ENCODE measurements at regions not wholly inside any gene's neighbourhood (a gene's known extent, or its start where the extent isn't known, plus 50 kb on each side); places are given as distances from the start of the nearest gene placed in this dataset.

DNA sequence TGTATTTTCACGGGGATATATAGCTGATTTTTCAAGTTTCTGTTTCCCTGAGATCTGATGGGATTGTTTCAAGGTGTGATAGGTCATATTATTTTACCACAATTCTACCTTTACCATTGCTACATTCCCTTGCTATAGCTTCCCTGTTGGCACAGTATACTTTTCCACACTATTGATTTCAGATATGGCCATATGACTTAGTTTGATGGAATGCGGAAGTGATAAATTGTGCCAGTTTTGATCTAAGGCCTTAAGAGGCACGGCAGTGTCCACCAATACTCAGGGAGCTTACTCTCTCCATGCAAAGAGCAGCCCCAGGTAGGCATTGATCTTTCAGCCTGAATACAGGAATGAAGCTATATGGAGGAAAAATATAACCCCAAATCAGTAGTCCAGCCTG lies 315.7 kb downstream of the SLC16A7 start:
- TF ChIP-seq, protein P1, sequence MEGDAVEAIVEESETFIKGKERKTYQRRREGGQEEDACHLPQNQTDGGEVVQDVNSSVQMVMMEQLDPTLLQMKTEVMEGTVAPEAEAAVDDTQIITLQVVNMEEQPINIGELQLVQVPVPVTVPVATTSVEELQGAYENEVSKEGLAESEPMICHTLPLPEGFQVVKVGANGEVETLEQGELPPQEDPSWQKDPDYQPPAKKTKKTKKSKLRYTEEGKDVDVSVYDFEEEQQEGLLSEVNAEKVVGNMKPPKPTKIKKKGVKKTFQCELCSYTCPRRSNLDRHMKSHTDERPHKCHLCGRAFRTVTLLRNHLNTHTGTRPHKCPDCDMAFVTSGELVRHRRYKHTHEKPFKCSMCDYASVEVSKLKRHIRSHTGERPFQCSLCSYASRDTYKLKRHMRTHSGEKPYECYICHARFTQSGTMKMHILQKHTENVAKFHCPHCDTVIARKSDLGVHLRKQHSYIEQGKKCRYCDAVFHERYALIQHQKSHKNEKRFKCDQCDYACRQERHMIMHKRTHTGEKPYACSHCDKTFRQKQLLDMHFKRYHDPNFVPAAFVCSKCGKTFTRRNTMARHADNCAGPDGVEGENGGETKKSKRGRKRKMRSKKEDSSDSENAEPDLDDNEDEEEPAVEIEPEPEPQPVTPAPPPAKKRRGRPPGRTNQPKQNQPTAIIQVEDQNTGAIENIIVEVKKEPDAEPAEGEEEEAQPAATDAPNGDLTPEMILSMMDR (IDR thresholded peaks at IDR 0.05): no peak
- TF ChIP-seq, protein P2, sequence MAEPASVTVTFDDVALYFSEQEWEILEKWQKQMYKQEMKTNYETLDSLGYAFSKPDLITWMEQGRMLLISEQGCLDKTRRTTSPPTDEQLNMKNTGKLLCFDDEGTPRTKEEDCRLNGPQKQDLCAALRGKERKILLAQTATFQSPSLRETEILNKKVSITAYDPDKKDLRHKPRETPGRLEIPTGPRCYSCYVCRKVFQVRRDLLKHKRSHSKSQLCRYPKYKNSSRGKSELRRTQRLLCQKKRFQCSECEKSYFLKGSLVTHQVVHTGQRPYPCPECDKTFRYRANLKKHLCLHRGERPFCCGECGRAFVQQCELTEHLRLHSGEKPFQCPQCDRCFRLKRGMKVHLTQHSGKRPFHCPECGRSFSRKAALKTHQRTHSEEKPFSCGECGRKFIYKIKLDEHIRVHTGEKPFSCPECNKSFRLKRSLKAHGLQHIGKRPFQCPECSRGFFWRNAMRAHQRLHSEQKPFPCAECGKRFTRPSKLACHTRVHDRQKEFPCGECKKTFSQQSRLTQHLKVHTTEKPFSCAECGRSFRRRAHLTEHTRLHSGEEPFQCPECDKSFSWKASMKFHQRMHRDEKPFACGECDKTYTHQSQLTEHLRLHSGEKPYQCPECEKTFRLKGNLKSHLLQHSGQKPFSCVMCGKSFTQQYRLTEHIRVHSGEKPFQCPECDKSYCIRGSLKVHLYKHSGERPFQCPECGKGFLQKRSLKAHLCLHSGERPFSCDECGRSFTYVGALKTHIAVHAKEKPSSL (CRISPR knock-in tag; conservative IDR thresholded peaks at IDR 0.05): no peak
- TF ChIP-seq, protein P3, sequence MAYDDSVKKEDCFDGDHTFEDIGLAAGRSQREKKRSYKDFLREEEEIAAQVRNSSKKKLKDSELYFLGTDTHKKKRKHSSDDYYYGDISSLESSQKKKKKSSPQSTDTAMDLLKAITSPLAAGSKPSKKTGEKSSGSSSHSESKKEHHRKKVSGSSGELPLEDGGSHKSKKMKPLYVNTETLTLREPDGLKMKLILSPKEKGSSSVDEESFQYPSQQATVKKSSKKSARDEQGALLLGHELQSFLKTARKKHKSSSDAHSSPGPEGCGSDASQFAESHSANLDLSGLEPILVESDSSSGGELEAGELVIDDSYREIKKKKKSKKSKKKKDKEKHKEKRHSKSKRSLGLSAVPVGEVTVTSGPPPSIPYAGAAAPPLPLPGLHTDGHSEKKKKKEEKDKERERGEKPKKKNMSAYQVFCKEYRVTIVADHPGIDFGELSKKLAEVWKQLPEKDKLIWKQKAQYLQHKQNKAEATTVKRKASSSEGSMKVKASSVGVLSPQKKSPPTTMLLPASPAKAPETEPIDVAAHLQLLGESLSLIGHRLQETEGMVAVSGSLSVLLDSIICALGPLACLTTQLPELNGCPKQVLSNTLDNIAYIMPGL (CRISPR knock-in tag; IDR thresholded peaks at IDR 0.05): no peak
- TF ChIP-seq, protein P4, sequence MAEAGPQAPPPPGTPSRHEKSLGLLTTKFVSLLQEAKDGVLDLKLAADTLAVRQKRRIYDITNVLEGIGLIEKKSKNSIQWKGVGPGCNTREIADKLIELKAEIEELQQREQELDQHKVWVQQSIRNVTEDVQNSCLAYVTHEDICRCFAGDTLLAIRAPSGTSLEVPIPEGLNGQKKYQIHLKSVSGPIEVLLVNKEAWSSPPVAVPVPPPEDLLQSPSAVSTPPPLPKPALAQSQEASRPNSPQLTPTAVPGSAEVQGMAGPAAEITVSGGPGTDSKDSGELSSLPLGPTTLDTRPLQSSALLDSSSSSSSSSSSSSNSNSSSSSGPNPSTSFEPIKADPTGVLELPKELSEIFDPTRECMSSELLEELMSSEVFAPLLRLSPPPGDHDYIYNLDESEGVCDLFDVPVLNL (CRISPR knock-in tag; IDR thresholded peaks at IDR 0.05; ENCODE audit: borderline replicate concordance, low read depth): no peak
- TF ChIP-seq NR1H2 (CRISPR knock-in tag; IDR thresholded peaks at IDR 0.05): no peak
- TF ChIP-seq CREM (CRISPR knock-in tag; IDR thresholded peaks at IDR 0.05): no peak
- no peak for TF ChIP-seq MYBL2 (CRISPR knock-in tag; IDR thresholded peaks at IDR 0.05)
- no peak for TF ChIP-seq CREB1 (CRISPR knock-in tag; IDR thresholded peaks at IDR 0.05)
- TF ChIP-seq, protein P5, sequence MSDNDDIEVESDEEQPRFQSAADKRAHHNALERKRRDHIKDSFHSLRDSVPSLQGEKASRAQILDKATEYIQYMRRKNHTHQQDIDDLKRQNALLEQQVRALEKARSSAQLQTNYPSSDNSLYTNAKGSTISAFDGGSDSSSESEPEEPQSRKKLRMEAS (CRISPR knock-in tag; IDR thresholded peaks at IDR 0.05): no peak
